C4-2B (cell line): ENCODE measurements at regions not wholly inside any gene's neighbourhood (a gene's known extent, or its start where the extent isn't known, plus 50 kb on each side); places are given as distances from the start of the nearest gene placed in this dataset.

Experiments used
- H3K27ac ChIP-seq: fragments of 450-650 bp; 2 replicates; pipeline ENCODE4 v1.5.1; 2017
- ZFX ChIP-seq: fragments of 450-650 bp; IDR thresholded peaks from 2 replicates; pipeline ENCODE4 v1.6.1; 2017
- TF ChIP-seq, protein P1 (sequence below): fragments of 450-650 bp; conservative IDR thresholded peaks from 2 replicates; pipeline ENCODE4 v1.5.1; 2017; ENCODE audit warnings: mild to moderate bottlenecking

DNA sequence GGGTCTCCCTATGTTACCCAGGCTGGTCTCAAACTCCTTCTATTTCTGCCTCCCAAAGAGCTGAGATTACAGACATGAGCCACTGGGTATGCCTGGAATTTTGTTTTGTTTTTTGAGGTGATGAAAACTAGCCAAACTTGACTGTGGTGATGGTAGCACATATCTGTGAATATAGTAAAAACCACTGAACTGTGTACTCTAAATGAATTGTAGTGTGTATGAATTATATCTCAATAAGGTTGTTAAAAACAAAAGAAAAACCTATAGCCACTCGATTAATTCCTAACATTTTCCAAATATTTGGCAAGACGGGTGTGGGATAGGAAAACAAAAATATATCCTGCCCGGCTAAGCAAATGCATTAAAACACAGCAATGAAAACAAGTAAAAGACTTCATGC lies 1302.3 kb upstream of the CHAC2 start:
- TF ChIP-seq, protein P1, sequence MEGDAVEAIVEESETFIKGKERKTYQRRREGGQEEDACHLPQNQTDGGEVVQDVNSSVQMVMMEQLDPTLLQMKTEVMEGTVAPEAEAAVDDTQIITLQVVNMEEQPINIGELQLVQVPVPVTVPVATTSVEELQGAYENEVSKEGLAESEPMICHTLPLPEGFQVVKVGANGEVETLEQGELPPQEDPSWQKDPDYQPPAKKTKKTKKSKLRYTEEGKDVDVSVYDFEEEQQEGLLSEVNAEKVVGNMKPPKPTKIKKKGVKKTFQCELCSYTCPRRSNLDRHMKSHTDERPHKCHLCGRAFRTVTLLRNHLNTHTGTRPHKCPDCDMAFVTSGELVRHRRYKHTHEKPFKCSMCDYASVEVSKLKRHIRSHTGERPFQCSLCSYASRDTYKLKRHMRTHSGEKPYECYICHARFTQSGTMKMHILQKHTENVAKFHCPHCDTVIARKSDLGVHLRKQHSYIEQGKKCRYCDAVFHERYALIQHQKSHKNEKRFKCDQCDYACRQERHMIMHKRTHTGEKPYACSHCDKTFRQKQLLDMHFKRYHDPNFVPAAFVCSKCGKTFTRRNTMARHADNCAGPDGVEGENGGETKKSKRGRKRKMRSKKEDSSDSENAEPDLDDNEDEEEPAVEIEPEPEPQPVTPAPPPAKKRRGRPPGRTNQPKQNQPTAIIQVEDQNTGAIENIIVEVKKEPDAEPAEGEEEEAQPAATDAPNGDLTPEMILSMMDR: no peak
- TF ChIP-seq ZFX: no peak
- H3K27ac ChIP-seq: no peak overlapping the region

DNA sequence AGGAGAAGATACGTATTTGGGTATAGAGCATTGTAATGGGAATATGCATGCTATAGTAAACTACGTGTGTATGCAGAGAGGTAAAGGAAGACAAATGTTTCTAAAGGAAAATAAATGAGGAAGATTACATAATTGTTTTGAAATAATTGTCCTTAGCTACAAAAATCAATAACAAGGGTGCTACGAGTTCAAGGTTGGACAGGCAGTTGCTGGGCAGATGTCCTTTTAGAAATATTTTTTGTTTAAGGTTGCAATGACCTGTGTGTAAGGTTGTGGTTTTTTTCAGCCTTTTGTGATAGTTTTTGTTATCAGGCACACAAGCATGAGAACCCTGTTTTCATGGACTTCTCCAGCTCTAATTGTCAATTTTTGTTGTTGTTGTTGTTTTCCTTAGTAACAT lies 1304.1 kb upstream of the CHAC2 start:
- no peak overlapping the region for H3K27ac ChIP-seq
- TF ChIP-seq, protein P1: no peak
- TF ChIP-seq ZFX: no peak

DNA sequence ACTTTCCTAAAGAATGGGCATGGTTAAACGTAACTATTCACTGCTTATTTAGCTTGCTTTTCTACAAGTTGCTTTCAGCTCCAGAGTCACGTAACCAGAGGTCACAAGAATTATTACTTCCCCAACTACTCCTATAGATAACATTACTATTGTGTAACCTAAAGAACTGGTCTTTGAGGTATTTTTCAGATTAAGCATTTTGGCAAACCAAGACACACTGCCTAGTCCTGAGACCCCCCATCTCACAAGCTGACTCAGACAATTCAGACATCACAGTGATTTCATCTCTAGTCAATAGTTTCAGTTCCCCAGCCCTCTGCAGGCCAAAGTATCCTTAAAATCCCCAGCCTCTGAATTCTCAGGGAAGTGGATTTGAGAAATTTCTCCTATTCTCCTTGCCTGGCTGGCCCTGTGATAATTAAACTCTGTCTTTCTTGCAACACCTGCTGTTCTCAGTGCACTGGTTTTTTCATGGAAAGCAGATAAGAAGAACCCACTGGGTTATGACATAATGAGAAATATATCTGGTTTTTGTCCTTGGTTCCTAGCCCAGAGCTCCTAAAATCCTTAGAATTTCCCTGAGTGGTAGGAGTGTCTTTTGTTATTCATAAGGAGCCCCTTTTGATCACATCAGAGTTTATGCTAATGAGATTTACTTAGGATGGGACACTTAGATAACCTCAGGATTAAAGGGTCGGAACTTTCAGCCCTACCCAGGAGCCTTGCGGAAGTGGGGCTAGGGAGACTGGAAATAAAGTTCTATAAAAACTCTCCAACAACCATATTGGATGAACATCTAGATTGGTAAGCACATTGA lies 1310.8 kb upstream of the CHAC2 start:
- no peak overlapping the region for H3K27ac ChIP-seq
- TF ChIP-seq ZFX: no peak
- TF ChIP-seq, protein P1: no peak

DNA sequence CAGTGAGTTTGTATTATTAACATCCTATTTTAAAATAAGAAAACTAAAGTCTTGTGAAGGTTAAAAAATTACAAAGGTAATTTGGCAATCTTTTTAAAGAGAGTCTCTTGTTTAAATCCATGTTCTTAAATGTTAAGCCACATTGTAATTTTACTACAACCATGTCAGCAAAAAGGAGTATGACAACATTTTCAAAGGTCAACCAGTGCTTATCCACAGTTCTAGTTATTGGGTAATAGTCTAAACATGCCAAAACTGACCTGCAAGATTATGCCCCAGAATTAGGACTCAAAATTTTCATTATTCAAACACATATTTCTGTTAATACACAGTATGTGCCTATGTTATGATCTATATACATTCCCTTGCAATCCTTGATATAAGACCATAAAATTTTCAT lies 1312.6 kb upstream of the CHAC2 start:
- no peak for TF ChIP-seq ZFX
- TF ChIP-seq, protein P1: no peak
- H3K27ac ChIP-seq: no peak overlapping the region

DNA sequence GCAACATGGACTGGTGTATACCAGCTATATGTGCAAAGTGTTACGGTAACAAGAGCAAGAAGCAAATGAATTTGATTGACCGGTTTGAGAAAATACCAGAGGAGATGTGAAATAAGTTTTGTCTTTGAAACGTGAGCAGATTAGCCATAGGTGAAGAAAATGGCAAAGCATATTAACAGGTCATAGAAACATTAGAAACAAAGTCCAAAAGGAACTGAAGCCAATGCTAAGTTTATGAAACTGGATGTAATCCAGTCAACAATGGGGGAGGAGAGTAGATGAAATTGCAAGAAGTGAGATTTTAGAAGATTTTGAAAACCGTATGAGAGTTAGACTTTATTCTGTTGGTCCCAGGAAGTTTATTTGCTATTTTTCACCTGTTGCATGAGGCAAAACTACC lies 1315.4 kb upstream of the CHAC2 start:
- H3K27ac ChIP-seq: no peak overlapping the region
- no peak for TF ChIP-seq ZFX
- TF ChIP-seq, protein P1: no peak

- TF ChIP-seq, protein P1: no peak
- TF ChIP-seq ZFX: no peak
- no peak overlapping the region for H3K27ac ChIP-seq
Observed at GRCh38 chr2:52445686-52446085, 1321.9 kb upstream of the CHAC2 start.

GRCh38 chr2:52431352-52431760 lies 1336.2 kb upstream of the CHAC2 start:
- TF ChIP-seq ZFX: no peak
- TF ChIP-seq, protein P1: no peak
- H3K27ac ChIP-seq: no peak overlapping the region
